ENCODE measurements at regions not wholly inside any gene's neighbourhood (a gene's known extent, or its start where the extent isn't known, plus 50 kb on each side); places are given as distances from the start of the nearest gene placed in this dataset.

- no peak for TF ChIP-seq CTCF (conservative IDR thresholded peaks at IDR 0.05 in 1 of 2, IDR thresholded peaks at IDR 0.05 in 1 of 2; ENCODE audit: extremely low read depth in 1 of 2, insufficient read depth in 1 of 2, low read depth in 1 of 2, low read length in 2 of 2)
- no peak for TF ChIP-seq EZH2 (IDR thresholded peaks at IDR 0.05; ENCODE audit: borderline replicate concordance, low read length)
Measured at GRCh38 chr13:97724450-97724849, 229.0 kb upstream of the IPO5 start.
